GM10266 (cell line): ENCODE measurements at regions not wholly inside any gene's neighbourhood (a gene's known extent, or its start where the extent isn't known, plus 50 kb on each side); places are given as distances from the start of the nearest gene placed in this dataset.

Experiments
- DNase-seq: peaks from one replicate; pipeline ENCODE4 v3.0.0; 2012; ENCODE audit errors: extremely low spot score
- CTCF ChIP-seq: IDR thresholded peaks from 2 replicates; pipeline ENCODE4 v1.5.1; 2012; ENCODE audit warnings: mild to moderate bottlenecking, low read depth; ENCODE audit not compliant: control insufficient read depth, insufficient read depth; ENCODE audit errors: missing control alignments

- DNase-seq: no peak
- no peak for TF ChIP-seq CTCF
Measured at GRCh38 chr6:137751768-137752560, 115.1 kb upstream of the TNFAIP3 start.

GRCh38 chr6:137754366-137754765 is 112.7 kb upstream of the TNFAIP3 start:
- DNase-seq: peak; percentile 16
- no peak for TF ChIP-seq CTCF

- no peak for TF ChIP-seq CTCF
- no peak for DNase-seq
Measured at GRCh38 chr6:137754866-137755265, 112.2 kb upstream of the TNFAIP3 start.

- no peak for DNase-seq
- TF ChIP-seq CTCF: no peak
Measured at GRCh38 chr6:137755284-137755683, 111.8 kb upstream of the TNFAIP3 start.

- no peak for TF ChIP-seq CTCF
- no peak for DNase-seq
Measured at GRCh38 chr6:137756788-137757187, 110.3 kb upstream of the TNFAIP3 start.

- no peak for TF ChIP-seq CTCF
- no peak for DNase-seq
Measured at GRCh38 chr6:137758661-137759060, 108.4 kb upstream of the TNFAIP3 start.

- no peak for DNase-seq
- no peak for TF ChIP-seq CTCF
Measured at GRCh38 chr6:137759624-137760023, 107.4 kb upstream of the TNFAIP3 start.
